NB4 (cell line): ENCODE measurements at regions not wholly inside any gene's neighbourhood (a gene's known extent, or its start where the extent isn't known, plus 50 kb on each side); places are given as distances from the start of the nearest gene placed in this dataset.

Source experiments
- CTCF ChIP-seq: IDR thresholded peaks from one replicate; pipeline ENCODE4 v1.5.1; 2012; ENCODE audit warnings: low read depth, low read length
- POLR2A ChIP-seq: IDR thresholded peaks from 2 replicates; pipeline ENCODE4 v1.6.1; 2011; ENCODE audit warnings: mild to moderate bottlenecking; ENCODE audit not compliant: insufficient read length; ENCODE audit errors: extremely low read depth

GRCh38 chr20:62557462-62557861 lies 81.7 kb upstream of the GATA5 start:
- TF ChIP-seq POLR2A (no peak), CTCF (no peak)
